ENCODE measurements at regions not wholly inside any gene's neighbourhood (a gene's known extent, or its start where the extent isn't known, plus 50 kb on each side); places are given as distances from the start of the nearest gene placed in this dataset.

DNA sequence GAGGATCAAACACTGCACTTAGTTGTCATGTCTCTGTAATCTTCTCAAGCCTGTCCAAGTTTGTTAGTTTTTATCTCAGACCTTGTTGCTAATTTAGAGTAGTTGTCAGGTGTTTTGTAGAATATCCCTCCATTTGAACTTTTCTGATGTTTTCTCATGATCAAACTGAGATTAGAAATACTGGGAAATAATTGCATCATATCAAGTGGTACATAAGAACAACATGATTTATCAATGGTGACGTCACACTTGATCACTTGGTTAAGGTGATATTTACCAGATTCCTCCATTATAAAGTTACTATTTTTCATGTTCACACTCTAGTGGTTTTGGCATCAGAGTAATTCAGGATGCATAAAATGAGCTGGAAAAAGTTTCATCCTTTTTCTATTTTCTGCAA lies 1182.4 kb upstream of the ZEB2 start:
- Histone ChIP-seq H3K36me3 (ENCODE audit: insufficient read depth in 1 of 2, low read depth in 1 of 2) (no peaks in the 10 kb centered on the region), H3K4me3 (no peak overlapping the region), H3K4me1 (no peaks in the 10 kb centered on the region), H3K27ac (no peak overlapping the region), H3K27me3 (ENCODE audit: insufficient read depth in 3 of 3, low read length in 2 of 3) (no peaks in the 10 kb centered on the region), H3K9me3 (peaks cover 4% of the 10 kb centered on the region)
- intact Hi-C loops (cut with DNase I), result no loop called here
- ATAC-seq, result no peak
- TF ChIP-seq, protein P1, sequence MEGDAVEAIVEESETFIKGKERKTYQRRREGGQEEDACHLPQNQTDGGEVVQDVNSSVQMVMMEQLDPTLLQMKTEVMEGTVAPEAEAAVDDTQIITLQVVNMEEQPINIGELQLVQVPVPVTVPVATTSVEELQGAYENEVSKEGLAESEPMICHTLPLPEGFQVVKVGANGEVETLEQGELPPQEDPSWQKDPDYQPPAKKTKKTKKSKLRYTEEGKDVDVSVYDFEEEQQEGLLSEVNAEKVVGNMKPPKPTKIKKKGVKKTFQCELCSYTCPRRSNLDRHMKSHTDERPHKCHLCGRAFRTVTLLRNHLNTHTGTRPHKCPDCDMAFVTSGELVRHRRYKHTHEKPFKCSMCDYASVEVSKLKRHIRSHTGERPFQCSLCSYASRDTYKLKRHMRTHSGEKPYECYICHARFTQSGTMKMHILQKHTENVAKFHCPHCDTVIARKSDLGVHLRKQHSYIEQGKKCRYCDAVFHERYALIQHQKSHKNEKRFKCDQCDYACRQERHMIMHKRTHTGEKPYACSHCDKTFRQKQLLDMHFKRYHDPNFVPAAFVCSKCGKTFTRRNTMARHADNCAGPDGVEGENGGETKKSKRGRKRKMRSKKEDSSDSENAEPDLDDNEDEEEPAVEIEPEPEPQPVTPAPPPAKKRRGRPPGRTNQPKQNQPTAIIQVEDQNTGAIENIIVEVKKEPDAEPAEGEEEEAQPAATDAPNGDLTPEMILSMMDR (IDR thresholded peaks at IDR 0.05), result no peak
- DNase-seq, result no peak
- 77 to 100% (median 79%) methylated on average over 1 of the region's 1 CpG for WGBS, 3 donors

DNA sequence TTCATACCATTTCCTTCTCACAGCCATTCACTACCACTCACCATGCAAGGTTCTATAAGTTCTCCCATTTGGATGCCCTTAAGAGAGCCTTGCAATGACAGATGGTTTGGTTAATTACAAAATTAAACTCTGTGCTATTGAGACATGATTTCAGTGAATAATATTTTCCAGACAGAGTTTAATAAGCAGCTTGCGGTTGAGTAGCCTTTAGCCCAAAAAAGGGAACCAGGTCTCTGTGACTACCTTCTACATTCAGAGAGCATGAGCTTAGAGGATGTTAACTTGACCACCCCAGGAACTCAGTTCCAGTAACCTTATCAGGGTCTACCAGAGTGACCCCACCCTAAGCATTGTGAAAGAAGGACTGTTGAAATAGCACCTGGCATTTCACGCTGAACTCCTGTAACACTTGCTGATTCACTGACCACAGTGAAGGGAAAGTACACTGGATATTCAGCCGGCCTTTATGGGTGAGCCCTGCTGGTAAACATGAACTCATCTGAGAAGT lies 1173.1 kb upstream of the ZEB2 start:
- intact Hi-C loops (cut with DNase I), result no loop called here
- Histone ChIP-seq H3K27me3 (ENCODE audit: insufficient read depth in 3 of 3, low read length in 2 of 3) (no peaks in the 10 kb centered on the region), H3K4me1 (no peaks in the 10 kb centered on the region), H3K27ac (no peak overlapping the region), H3K4me3 (no peak overlapping the region), H3K9me3 (no peaks in the 10 kb centered on the region), H3K36me3 (ENCODE audit: insufficient read depth in 1 of 2, low read depth in 1 of 2) (no peaks in the 10 kb centered on the region)
- DNase-seq (no peak), ATAC-seq (peak in 3 of 4 donors; percentile 33 to 96 (median 52))
- TF ChIP-seq, protein P1 (IDR thresholded peaks at IDR 0.05), result no peak
- WGBS, 3 donors, result 69 to 76% (median 70%) methylated on average over 3 of the region's 3 CpGs

GRCh38 chr2:145691659-145692058 lies 1171.7 kb upstream of the ZEB2 start:
- WGBS, 3 donors, result 84 to 90% (median 89%) methylated on average over 5 of the region's 5 CpGs
- H3K4me1 ChIP-seq, result no peaks in the 10 kb centered on the region
- no peaks in the 10 kb centered on the region for H3K36me3 ChIP-seq (ENCODE audit: insufficient read depth in 1 of 2, low read depth in 1 of 2)
- no peak for ATAC-seq
- H3K27me3 ChIP-seq (ENCODE audit: insufficient read depth in 3 of 3, low read length in 2 of 3), result no peaks in the 10 kb centered on the region
- TF ChIP-seq, protein P1 (IDR thresholded peaks at IDR 0.05), result no peak
- DNase-seq, result no peak
- H3K9me3 ChIP-seq, result no peaks in the 10 kb centered on the region
- H3K27ac ChIP-seq, result no peak overlapping the region
- no peak overlapping the region for H3K4me3 ChIP-seq
- intact Hi-C loops (cut with DNase I), result no loop called here

DNA sequence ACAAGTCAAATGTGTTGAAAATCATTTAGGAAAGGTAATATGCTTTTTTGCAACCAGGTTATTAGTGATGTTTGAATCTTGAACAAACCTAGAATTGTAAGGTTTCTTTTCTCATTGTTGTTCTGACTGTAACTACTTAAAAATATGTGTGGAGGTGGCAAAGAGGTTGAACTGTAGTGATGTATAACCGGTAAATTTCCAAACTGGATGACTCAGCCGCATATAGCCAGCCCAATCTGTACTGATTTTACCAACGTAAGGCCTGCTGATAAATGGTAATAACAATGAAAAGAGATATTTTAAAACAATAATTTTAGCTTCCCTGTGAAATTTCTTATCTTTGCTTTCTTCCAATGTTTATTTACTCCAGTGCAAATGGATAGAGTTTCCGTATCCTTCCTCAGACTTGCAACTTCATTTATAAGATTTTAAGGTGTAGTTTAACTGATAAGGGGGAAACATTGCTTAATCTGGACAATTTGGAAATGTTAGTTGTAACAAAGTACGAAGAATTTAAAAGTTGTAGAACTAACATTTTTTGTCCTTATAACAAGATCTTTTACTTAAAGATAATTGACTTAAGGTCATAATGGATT lies 1170.4 kb upstream of the ZEB2 start:
- intact Hi-C loops (cut with DNase I), result no loop called here
- no peaks in the 10 kb centered on the region for H3K27me3 ChIP-seq (ENCODE audit: insufficient read depth in 3 of 3, low read length in 2 of 3)
- TF ChIP-seq, protein P1 (IDR thresholded peaks at IDR 0.05), result no peak
- H3K27ac ChIP-seq, result no peak overlapping the region
- H3K4me1 ChIP-seq, result no peaks in the 10 kb centered on the region
- 91 to 92% (median 92%) methylated on average over 5 of the region's 5 CpGs for WGBS, 3 donors
- ATAC-seq, result no peak
- no peak for DNase-seq
- no peaks in the 10 kb centered on the region for H3K36me3 ChIP-seq (ENCODE audit: insufficient read depth in 1 of 2, low read depth in 1 of 2)
- no peak overlapping the region for H3K4me3 ChIP-seq
- no peaks in the 10 kb centered on the region for H3K9me3 ChIP-seq

DNA sequence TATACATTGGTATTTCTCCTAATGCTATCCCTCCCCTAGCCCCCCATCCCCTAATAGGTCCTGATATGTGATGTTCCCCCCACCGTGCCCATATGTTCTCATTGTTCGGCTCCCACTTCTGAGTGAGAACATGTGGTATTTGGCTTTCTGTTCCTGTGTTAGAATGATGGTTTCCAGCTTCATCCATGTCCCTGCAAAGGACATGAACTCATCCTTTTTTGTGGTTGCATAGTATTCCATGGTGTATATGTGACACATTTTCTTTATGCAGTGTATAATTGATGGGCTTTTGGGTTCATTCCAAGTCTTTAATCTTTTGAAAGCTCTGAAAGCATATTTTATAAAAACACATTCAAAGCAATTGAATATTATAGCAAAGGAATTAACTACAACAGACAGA lies 1169.4 kb upstream of the ZEB2 start:
- DNase-seq, result no peak
- Histone ChIP-seq H3K36me3 (ENCODE audit: insufficient read depth in 1 of 2, low read depth in 1 of 2) (no peaks in the 10 kb centered on the region), H3K4me3 (no peak overlapping the region), H3K4me1 (no peaks in the 10 kb centered on the region), H3K9me3 (no peaks in the 10 kb centered on the region), H3K27ac (no peak overlapping the region), H3K27me3 (ENCODE audit: insufficient read depth in 3 of 3, low read length in 2 of 3) (no peaks in the 10 kb centered on the region)
- WGBS, 3 donors, result 95 to 98% (median 97%) methylated on average over 2 of the region's 2 CpGs
- no peak for ATAC-seq
- intact Hi-C loops (cut with DNase I), result no loop called here
- TF ChIP-seq, protein P1 (IDR thresholded peaks at IDR 0.05), result no peak

Data from psoas muscle (tissue), 7 donors.